ENCODE measurements at regions not wholly inside any gene's neighbourhood (a gene's known extent, or its start where the extent isn't known, plus 50 kb on each side); places are given as distances from the start of the nearest gene placed in this dataset.

DNA sequence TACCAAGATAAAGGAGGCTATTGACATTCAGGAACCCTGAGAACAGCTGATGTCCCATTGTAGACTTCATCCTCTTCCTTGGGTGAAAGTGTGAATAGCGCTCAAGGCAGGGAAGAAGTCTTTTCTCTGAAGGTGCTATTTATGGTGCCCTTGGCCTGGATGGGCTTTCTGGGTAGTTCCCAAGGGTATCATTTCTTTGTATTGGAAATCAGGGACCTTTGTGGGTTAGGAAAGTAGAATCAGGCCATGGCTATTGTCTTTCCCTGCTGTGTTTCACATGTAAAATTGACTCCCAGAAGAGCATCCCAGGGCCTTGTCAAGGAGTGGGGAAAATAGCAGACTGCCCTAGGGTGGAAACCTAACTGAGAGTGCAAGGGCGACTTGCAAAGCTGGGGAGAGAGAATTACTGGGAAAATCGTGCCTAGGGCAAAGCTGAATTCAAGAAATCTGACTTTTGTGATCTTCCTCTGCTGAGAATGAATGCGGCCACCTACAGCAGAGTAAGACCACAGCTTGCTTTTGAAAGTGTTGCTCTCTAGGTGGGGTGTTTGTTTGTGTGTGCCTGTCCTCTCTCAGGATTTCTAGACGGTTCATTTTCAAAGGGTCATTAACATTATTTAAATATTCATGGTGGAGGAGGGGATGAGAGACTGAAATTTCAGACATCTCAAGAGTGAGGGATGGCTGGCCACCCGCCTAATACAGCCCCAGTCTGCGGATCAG, 160.6 kb downstream of the C9orf152 start:
- no peak for TF ChIP-seq HOXB13 (CRISPR knock-in tag; IDR thresholded peaks at IDR 0.05; ENCODE audit: low read depth)
- no peak for TF ChIP-seq POLR2A (IDR thresholded peaks at IDR 0.05; ENCODE audit: low read length)
- TF ChIP-seq, protein P1, sequence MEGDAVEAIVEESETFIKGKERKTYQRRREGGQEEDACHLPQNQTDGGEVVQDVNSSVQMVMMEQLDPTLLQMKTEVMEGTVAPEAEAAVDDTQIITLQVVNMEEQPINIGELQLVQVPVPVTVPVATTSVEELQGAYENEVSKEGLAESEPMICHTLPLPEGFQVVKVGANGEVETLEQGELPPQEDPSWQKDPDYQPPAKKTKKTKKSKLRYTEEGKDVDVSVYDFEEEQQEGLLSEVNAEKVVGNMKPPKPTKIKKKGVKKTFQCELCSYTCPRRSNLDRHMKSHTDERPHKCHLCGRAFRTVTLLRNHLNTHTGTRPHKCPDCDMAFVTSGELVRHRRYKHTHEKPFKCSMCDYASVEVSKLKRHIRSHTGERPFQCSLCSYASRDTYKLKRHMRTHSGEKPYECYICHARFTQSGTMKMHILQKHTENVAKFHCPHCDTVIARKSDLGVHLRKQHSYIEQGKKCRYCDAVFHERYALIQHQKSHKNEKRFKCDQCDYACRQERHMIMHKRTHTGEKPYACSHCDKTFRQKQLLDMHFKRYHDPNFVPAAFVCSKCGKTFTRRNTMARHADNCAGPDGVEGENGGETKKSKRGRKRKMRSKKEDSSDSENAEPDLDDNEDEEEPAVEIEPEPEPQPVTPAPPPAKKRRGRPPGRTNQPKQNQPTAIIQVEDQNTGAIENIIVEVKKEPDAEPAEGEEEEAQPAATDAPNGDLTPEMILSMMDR (IDR thresholded peaks at IDR 0.05), result no peak

All from A549 (cell line).